ENCODE measurements at regions not wholly inside any gene's neighbourhood (a gene's known extent, or its start where the extent isn't known, plus 50 kb on each side); places are given as distances from the start of the nearest gene placed in this dataset.

DNA sequence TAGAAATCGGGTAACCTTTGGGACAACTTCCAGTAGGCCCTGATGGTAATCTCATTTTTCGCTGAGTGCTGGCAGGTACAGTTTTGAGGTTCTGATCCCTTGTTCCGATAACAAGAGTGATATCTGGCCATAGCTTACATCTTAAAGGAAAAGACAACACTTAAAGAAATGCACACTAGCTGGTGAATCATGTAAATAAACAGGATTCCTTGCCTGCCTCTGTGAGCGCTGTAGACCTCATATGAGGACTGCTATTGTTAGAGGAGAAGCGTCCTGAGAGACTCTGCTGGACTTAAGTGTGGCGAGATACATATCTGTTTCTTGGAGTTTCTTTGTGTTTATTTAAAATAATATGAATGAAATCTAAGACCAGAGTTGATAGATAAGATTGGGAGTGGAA is 149.3 kb upstream of the SLC4A4 start:
- ChIA-PET POLR2A (no interaction called here), CTCF (no interaction called here)
- no peak for ATAC-seq
- H3K27ac Mint-ChIP-seq, result no peak overlapping the region
- no peaks in the 10 kb centered on the region for H3K9me3 Mint-ChIP-seq (ENCODE audit: insufficient read depth)
- no peak for DNase-seq
- peaks cover 56% of the 10 kb centered on the region for H3K27me3 Mint-ChIP-seq (ENCODE audit: low read depth)
- H3K4me3 Mint-ChIP-seq, result no peak overlapping the region
- peaks cover 21% of the 10 kb centered on the region for H3K4me1 Mint-ChIP-seq (ENCODE audit: low read depth)
- no peaks in the 10 kb centered on the region for H3K36me3 Mint-ChIP-seq (ENCODE audit: low read depth)

DNA sequence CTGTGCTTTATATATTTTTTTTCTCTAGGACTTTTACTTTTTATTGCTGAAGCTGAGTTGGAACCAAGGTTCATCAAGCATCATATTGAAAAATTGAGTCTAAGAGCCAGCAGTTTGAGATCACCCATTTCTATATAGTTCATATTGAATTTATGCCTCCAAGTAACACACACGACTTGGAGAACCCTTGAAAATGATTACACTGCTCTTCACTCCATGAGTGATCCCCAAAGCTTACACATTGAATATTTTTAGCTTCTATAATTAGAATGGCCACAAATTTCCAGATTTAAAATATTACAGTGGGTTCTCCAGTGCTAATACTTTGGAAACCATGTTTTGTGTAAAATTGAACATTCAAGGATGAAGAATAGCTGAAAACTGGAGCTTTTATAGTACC is 144.4 kb upstream of the SLC4A4 start:
- peaks cover 41% of the 10 kb centered on the region for H3K27me3 Mint-ChIP-seq (ENCODE audit: low read depth)
- POLR2A ChIA-PET, result no interaction called here

GRCh38 chr4:71195924-71196323 is 142.9 kb upstream of the SLC4A4 start:
- no peak overlapping the region for H3K27ac Mint-ChIP-seq
- no peak for ATAC-seq
- no peaks in the 10 kb centered on the region for H3K9me3 Mint-ChIP-seq (ENCODE audit: insufficient read depth)
- H3K4me3 Mint-ChIP-seq, result no peak overlapping the region
- peaks cover 24% of the 10 kb centered on the region for H3K4me1 Mint-ChIP-seq (ENCODE audit: low read depth)
- CTCF ChIA-PET, result interaction anchor here (4.2 kb wide), 1 partner anchor 11 kb away, joined by 16 read pairs; no protein-coding TSS in a partner anchor
- DNase-seq, result no peak
- POLR2A ChIA-PET, result no interaction called here
- peaks cover 27% of the 10 kb centered on the region for H3K27me3 Mint-ChIP-seq (ENCODE audit: low read depth)
- no peaks in the 10 kb centered on the region for H3K36me3 Mint-ChIP-seq (ENCODE audit: low read depth)

More for the DNA sequence above, 144.4 kb upstream of the SLC4A4 start:
- DNase-seq (no peak), ATAC-seq (no peak)
- no peak overlapping the region for H3K27ac Mint-ChIP-seq
- H3K9me3 Mint-ChIP-seq (ENCODE audit: insufficient read depth), result no peaks in the 10 kb centered on the region
- no peaks in the 10 kb centered on the region for H3K36me3 Mint-ChIP-seq (ENCODE audit: low read depth)
- CTCF ChIA-PET, result interaction anchor here (1.1 to 4.2 kb wide), 2 partner anchors 10 to 12 kb away, joined by 5 to 16 read pairs; no protein-coding TSS in a partner anchor
- H3K4me1 Mint-ChIP-seq (ENCODE audit: low read depth), result peaks cover 14% of the 10 kb centered on the region
- H3K4me3 Mint-ChIP-seq, result no peak overlapping the region

DNA sequence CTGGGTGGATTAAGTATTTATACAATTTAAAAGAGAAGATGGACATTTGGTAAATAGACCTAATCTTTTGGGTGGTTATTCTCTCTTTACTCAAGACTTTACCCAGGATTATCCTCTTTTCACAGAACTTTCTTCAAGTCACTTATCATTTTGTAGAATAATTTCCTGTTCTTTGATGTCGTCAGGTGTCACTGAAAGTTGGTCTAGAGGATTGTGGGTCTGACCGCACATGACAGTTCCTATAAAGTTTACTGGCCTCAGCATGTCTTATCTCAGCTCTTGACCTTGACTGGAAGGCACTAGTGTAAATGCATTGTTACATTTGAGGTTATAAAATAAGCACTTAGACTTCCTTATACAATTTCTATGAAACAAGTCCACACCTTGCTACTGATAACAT is 139.9 kb upstream of the SLC4A4 start:
- H3K9me3 Mint-ChIP-seq (ENCODE audit: insufficient read depth), result no peaks in the 10 kb centered on the region
- no peaks in the 10 kb centered on the region for H3K36me3 Mint-ChIP-seq (ENCODE audit: low read depth)
- peak; percentile 92 for ATAC-seq
- H3K4me3 Mint-ChIP-seq, result peak overlapping the region; percentile 4
- peaks cover 24% of the 10 kb centered on the region for H3K4me1 Mint-ChIP-seq (ENCODE audit: low read depth)
- H3K27me3 Mint-ChIP-seq (ENCODE audit: low read depth), result peaks cover 9% of the 10 kb centered on the region
- ChIA-PET CTCF (interaction anchor here (2.0 kb wide), 1 partner anchor 14 kb away, joined by 7 read pairs; no protein-coding TSS in a partner anchor), POLR2A (no interaction called here)
- peak overlapping the region; percentile 68 for H3K27ac Mint-ChIP-seq
- peak; percentile 74 for DNase-seq

- POLR2A ChIA-PET, result no interaction called here
- no peak for ATAC-seq
- peaks cover 24% of the 10 kb centered on the region for H3K4me1 Mint-ChIP-seq (ENCODE audit: low read depth)
- no peak overlapping the region for H3K27ac Mint-ChIP-seq
- no peak for DNase-seq
- H3K27me3 Mint-ChIP-seq (ENCODE audit: low read depth), result peaks cover 9% of the 10 kb centered on the region
- CTCF ChIA-PET, result interaction anchor here (2.0 kb wide), 1 partner anchor 16 kb away, joined by 7 read pairs; no protein-coding TSS in a partner anchor
- H3K9me3 Mint-ChIP-seq (ENCODE audit: insufficient read depth), result no peaks in the 10 kb centered on the region
- no peaks in the 10 kb centered on the region for H3K36me3 Mint-ChIP-seq (ENCODE audit: low read depth)
- no peak overlapping the region for H3K4me3 Mint-ChIP-seq
These were observed 137.8 kb upstream of the SLC4A4 start for GRCh38 chr4:71201057-71201456.

DNA sequence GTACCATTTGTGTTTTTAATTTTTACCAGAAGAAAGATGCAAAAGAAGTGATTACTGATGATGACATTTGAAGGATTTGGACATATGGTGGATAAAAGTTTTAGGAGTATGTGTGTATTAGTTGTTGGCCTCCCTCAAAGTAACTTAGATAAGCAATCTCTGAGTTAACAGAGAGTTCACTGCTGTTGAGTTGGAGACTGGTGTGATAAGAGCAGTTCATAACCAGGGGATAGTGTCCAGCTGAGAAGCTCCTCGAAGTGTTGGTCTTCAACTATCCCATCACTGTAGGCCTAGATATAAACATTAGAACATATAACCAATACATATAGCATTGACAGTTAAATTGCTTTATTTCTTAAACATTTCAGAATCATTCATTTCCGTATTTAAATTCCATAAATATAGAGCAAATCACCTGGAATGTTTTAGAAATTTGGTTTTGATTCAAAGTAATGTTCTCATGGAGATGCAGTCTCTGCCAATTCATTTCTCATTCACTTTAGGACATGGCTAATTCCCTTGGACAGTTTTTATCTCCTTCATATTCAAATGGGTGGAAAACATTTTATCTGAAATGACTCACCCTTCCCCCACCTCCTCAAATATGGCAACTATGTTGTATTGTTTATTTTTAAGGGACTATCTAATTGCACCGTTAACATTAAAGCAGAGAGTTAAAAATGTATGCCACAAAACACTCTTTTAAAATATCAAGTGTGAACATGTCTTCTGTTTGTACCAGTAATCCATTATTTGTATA is 136.8 kb upstream of the SLC4A4 start:
- Mint-ChIP-seq H3K9me3 (ENCODE audit: insufficient read depth) (no peaks in the 10 kb centered on the region), H3K4me3 (no peak overlapping the region), H3K36me3 (ENCODE audit: low read depth) (no peaks in the 10 kb centered on the region), H3K4me1 (ENCODE audit: low read depth) (peaks cover 24% of the 10 kb centered on the region), H3K27ac (no peak overlapping the region), H3K27me3 (ENCODE audit: low read depth) (peaks cover 8% of the 10 kb centered on the region)
- ChIA-PET CTCF (no interaction called here), POLR2A (no interaction called here)
- DNase-seq (no peak), ATAC-seq (no peak)

DNA sequence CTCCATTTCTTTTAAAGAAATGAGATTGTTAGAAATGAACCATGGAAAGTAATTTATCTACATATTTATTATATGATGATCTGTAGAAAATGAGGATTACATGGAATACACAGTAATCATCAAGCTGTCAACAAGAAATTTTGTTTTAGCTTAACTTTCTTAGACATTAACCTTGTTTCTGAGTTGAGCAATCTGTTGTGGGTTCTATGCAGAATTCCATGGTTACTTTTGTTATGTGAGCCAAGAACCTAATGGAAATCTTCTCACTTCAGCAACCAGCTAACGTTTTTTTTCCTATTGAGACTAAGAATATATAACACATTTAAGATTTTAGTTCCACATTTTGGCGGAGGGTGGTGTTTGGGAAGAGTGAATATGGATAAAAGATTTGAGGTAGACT is 136.1 kb upstream of the SLC4A4 start:
- no peak overlapping the region for H3K27ac Mint-ChIP-seq
- H3K27me3 Mint-ChIP-seq (ENCODE audit: low read depth), result peaks cover 8% of the 10 kb centered on the region
- peaks cover 24% of the 10 kb centered on the region for H3K4me1 Mint-ChIP-seq (ENCODE audit: low read depth)
- no peaks in the 10 kb centered on the region for H3K9me3 Mint-ChIP-seq (ENCODE audit: insufficient read depth)
- no peak for DNase-seq
- ATAC-seq, result no peak
- H3K4me3 Mint-ChIP-seq, result no peak overlapping the region
- H3K36me3 Mint-ChIP-seq (ENCODE audit: low read depth), result no peaks in the 10 kb centered on the region
- POLR2A ChIA-PET, result interaction anchor here (0.5 kb wide), 1 partner anchor 15 kb away, joined by 4 read pairs; no protein-coding TSS in a partner anchor
- CTCF ChIA-PET, result no interaction called here

DNA sequence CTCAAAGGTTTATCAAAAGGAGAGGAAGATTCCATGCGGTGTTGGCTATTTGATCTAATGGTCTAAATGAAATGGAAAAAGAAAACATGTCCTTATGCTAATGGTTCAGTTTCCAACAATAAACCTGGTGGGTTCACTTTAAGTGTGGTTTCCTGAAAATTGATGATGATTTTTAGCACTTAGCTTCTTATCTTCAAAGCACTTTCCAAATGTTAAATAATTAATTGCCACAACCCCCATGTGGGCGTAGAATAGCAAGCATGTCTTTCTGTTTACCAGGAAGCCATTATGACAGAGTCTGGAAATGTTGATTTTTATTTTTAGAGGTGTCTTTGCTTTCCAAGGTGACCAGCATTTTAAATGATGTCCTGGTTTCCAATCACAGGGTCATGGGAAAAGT is 134.8 kb upstream of the SLC4A4 start:
- POLR2A ChIA-PET, result no interaction called here
- CTCF ChIA-PET, result no interaction called here
- Mint-ChIP-seq H3K4me1 (ENCODE audit: low read depth) (peaks cover 14% of the 10 kb centered on the region), H3K9me3 (ENCODE audit: insufficient read depth) (no peaks in the 10 kb centered on the region), H3K4me3 (no peak overlapping the region), H3K27ac (no peak overlapping the region), H3K36me3 (ENCODE audit: low read depth) (no peaks in the 10 kb centered on the region), H3K27me3 (ENCODE audit: low read depth) (peaks cover 8% of the 10 kb centered on the region)
- ATAC-seq (no peak), DNase-seq (no peak)

DNA sequence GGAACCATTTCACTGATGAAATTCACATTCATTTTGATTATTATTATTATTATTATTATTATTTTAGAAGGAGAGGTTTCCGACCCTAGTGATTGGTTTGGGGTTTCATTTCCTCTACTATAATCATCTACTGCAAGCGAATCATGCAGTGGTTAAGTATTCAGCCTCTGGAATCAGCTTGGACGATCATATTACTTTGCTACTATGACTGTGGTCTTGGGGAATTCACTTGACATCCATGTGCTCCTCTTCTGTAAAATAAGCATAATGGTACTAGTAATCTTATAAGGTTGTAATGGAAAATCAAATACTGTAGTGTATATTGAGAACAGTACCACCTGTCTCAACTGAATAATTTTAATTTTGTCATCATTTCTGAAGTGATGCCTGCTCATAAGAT is 132.1 kb upstream of the SLC4A4 start:
- ChIA-PET CTCF (no interaction called here), POLR2A (no interaction called here)
- Mint-ChIP-seq H3K4me3 (no peak overlapping the region), H3K4me1 (ENCODE audit: low read depth) (no peaks in the 10 kb centered on the region), H3K36me3 (ENCODE audit: low read depth) (no peaks in the 10 kb centered on the region), H3K27ac (no peak overlapping the region), H3K27me3 (ENCODE audit: low read depth) (peaks cover 11% of the 10 kb centered on the region), H3K9me3 (ENCODE audit: insufficient read depth) (no peaks in the 10 kb centered on the region)
- no peak for DNase-seq
- no peak for ATAC-seq

DNA sequence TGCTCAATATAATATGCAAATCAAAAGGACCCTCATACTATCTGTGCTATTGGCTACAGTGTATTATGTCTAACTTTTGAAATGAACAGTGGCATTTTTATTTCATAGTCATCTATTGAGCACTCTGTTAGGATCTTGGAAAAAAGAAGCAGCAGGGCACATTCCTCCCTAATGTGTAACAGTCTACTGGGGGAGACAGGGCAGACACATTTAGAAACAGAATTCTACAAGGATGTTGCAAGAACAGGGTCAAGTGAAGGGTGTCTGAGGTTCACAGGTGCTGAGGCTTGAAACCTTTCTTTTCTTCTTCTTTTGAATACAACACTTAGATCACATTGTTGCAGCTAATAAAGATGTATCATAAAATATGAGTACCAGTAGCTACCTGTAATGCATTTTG is 129.7 kb upstream of the SLC4A4 start:
- H3K4me1 Mint-ChIP-seq (ENCODE audit: low read depth), result no peaks in the 10 kb centered on the region
- no peaks in the 10 kb centered on the region for H3K36me3 Mint-ChIP-seq (ENCODE audit: low read depth)
- no peak overlapping the region for H3K4me3 Mint-ChIP-seq
- POLR2A ChIA-PET, result no interaction called here
- CTCF ChIA-PET, result no interaction called here
- no peak overlapping the region for H3K27ac Mint-ChIP-seq
- no peaks in the 10 kb centered on the region for H3K9me3 Mint-ChIP-seq (ENCODE audit: insufficient read depth)
- DNase-seq (no peak), ATAC-seq (no peak)
- H3K27me3 Mint-ChIP-seq (ENCODE audit: low read depth), result peaks cover 11% of the 10 kb centered on the region

DNA sequence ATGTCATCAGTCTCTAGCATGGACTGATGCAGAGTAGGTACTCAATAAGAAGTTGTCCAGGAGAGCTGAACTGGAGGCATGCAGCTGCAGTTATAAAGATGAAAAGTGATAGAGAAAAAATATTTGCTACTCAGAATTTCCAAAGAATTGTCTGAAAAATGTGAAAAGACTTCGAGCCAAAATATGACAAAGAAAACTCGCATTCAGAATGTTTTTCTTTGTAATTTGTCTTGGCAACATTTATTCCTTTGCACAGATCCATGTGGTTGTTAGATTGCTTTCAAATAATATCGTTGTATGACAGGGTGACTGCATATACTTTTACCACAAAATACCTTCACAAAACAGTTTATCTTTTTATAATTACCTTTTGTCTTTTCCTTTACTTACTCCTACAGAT is 128.0 kb upstream of the SLC4A4 start:
- CTCF ChIA-PET, result no interaction called here
- no peaks in the 10 kb centered on the region for H3K9me3 Mint-ChIP-seq (ENCODE audit: insufficient read depth)
- H3K36me3 Mint-ChIP-seq (ENCODE audit: low read depth), result no peaks in the 10 kb centered on the region
- DNase-seq (no peak), ATAC-seq (no peak)
- no peaks in the 10 kb centered on the region for H3K4me1 Mint-ChIP-seq (ENCODE audit: low read depth)
- no peak overlapping the region for H3K27ac Mint-ChIP-seq
- peaks cover 9% of the 10 kb centered on the region for H3K27me3 Mint-ChIP-seq (ENCODE audit: low read depth)
- POLR2A ChIA-PET, result no interaction called here
- no peak overlapping the region for H3K4me3 Mint-ChIP-seq

GRCh38 chr4:71211748-71212147 is 127.1 kb upstream of the SLC4A4 start:
- Mint-ChIP-seq H3K27ac (no peak overlapping the region), H3K4me1 (ENCODE audit: low read depth) (no peaks in the 10 kb centered on the region), H3K36me3 (ENCODE audit: low read depth) (no peaks in the 10 kb centered on the region), H3K27me3 (ENCODE audit: low read depth) (peaks cover 9% of the 10 kb centered on the region), H3K9me3 (ENCODE audit: insufficient read depth) (no peaks in the 10 kb centered on the region), H3K4me3 (no peak overlapping the region)
- ChIA-PET CTCF (interaction anchor here (0.6 kb wide), 1 partner anchor 27 kb away, joined by 3 read pairs; no protein-coding TSS in a partner anchor), POLR2A (no interaction called here)
- no peak for ATAC-seq
- no peak for DNase-seq

GRCh38 chr4:71212216-71212615 is 126.6 kb upstream of the SLC4A4 start:
- H3K36me3 Mint-ChIP-seq (ENCODE audit: low read depth), result no peaks in the 10 kb centered on the region
- ChIA-PET POLR2A (no interaction called here), CTCF (no interaction called here)
- no peak for DNase-seq
- no peaks in the 10 kb centered on the region for H3K9me3 Mint-ChIP-seq (ENCODE audit: insufficient read depth)
- no peaks in the 10 kb centered on the region for H3K4me1 Mint-ChIP-seq (ENCODE audit: low read depth)
- peaks cover 9% of the 10 kb centered on the region for H3K27me3 Mint-ChIP-seq (ENCODE audit: low read depth)
- no peak overlapping the region for H3K27ac Mint-ChIP-seq
- no peak for ATAC-seq
- H3K4me3 Mint-ChIP-seq, result no peak overlapping the region
